KMS-11 (cell line): ENCODE measurements at regions not wholly inside any gene's neighbourhood (a gene's known extent, or its start where the extent isn't known, plus 50 kb on each side); places are given as distances from the start of the nearest gene placed in this dataset.

ENCODE experiments used
- H2AFZ ChIP-seq: fragments of 200-600 bp; sonication (generic); 2 replicates; pipeline ENCODE4 v1.6.1; 2016; ENCODE audit warnings: antibody characterized with exemption, mixed run types, low read depth
- H3K27ac ChIP-seq: fragments of 200-600 bp; sonication (generic); 2 replicates; pipeline ENCODE4 v1.6.1; 2016; ENCODE audit warnings: mild to moderate bottlenecking, mixed run types
- H3K27me3 ChIP-seq: fragments of 200-600 bp; sonication (generic); 2 replicates; pipeline ENCODE4 v1.6.1; 2017; ENCODE audit warnings: mild to moderate bottlenecking, low read depth, mixed run types, moderate library complexity; ENCODE audit not compliant: insufficient read depth
- H3K36me3 ChIP-seq: fragments of 200-600 bp; sonication (generic); 2 replicates; pipeline ENCODE4 v1.6.1; 2017; ENCODE audit warnings: mild to moderate bottlenecking, mixed run types; ENCODE audit not compliant: insufficient read depth
- H3K4me1 ChIP-seq: fragments of 200-600 bp; sonication (generic); 2 replicates; pipeline ENCODE4 v1.6.1; 2016; ENCODE audit warnings: mild to moderate bottlenecking, low read depth, mixed run types; ENCODE audit not compliant: poor library complexity, severe bottlenecking
- H3K4me2 ChIP-seq: fragments of 200-600 bp; sonication (generic); 2 replicates; pipeline ENCODE4 v1.7.0; 2016; ENCODE audit warnings: mild to moderate bottlenecking, mixed run types
- H3K4me3 ChIP-seq: fragments of 200-600 bp; sonication (generic); IDR thresholded peaks from 2 replicates; pipeline ENCODE4 v1.6.1; 2017; ENCODE audit warnings: low read depth, low read length, mixed read lengths; ENCODE audit not compliant: insufficient read depth
- H3K79me2 ChIP-seq: fragments of 200-600 bp; sonication (generic); 2 replicates; pipeline ENCODE4 v1.6.1; 2016; ENCODE audit warnings: low read depth, mixed run types; ENCODE audit not compliant: insufficient read depth
- H3K9ac ChIP-seq: fragments of 200-600 bp; sonication (generic); 2 replicates; pipeline ENCODE4 v1.6.1; 2016; ENCODE audit warnings: mild to moderate bottlenecking, mixed run types
- H4K20me1 ChIP-seq: fragments of 200-600 bp; sonication (generic); 2 replicates; pipeline ENCODE4 v1.6.1; 2016; ENCODE audit warnings: mild to moderate bottlenecking, mixed run types; ENCODE audit not compliant: insufficient read depth
- TF ChIP-seq, protein P1 (sequence below): fragments of 200-600 bp; sonication (generic); conservative IDR thresholded peaks from 2 replicates; pipeline ENCODE4 v1.6.1; 2017; ENCODE audit warnings: low read depth, mild to moderate bottlenecking, antibody characterized with exemption, low read length, moderate library complexity, mixed read lengths

DNA sequence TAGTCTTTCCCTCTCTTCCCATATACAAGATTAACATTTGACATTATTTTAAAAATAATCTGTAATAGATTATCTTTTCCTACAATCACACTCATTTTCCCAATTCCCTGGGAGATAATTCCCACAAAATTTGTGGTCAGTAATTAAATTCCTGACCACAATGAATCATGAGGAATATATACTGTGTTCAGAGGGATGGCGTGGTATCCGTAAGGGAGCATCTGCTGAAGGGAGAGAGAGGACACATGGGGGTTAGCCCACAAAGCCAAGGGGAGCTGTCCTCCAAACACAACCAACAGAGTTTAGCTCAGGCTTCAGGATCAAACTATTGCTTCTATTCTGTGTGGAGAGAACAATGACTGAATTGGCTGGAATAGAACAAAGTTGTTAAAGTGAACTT is 57.1 kb upstream of the PPP2R5A start:
- Histone ChIP-seq H2AFZ (no peak overlapping the region), H3K27ac (no peak overlapping the region), H3K4me3 (no peak overlapping the region), H3K79me2 (no peaks in the 10 kb centered on the region), H3K4me2 (no peak overlapping the region), H3K36me3 (no peaks in the 10 kb centered on the region), H3K4me1 (peaks cover 2% of the 10 kb centered on the region), H3K27me3 (no peaks in the 10 kb centered on the region), H4K20me1 (no peaks in the 10 kb centered on the region), H3K9ac (no peak overlapping the region)
- TF ChIP-seq, protein P1, sequence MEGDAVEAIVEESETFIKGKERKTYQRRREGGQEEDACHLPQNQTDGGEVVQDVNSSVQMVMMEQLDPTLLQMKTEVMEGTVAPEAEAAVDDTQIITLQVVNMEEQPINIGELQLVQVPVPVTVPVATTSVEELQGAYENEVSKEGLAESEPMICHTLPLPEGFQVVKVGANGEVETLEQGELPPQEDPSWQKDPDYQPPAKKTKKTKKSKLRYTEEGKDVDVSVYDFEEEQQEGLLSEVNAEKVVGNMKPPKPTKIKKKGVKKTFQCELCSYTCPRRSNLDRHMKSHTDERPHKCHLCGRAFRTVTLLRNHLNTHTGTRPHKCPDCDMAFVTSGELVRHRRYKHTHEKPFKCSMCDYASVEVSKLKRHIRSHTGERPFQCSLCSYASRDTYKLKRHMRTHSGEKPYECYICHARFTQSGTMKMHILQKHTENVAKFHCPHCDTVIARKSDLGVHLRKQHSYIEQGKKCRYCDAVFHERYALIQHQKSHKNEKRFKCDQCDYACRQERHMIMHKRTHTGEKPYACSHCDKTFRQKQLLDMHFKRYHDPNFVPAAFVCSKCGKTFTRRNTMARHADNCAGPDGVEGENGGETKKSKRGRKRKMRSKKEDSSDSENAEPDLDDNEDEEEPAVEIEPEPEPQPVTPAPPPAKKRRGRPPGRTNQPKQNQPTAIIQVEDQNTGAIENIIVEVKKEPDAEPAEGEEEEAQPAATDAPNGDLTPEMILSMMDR: no peak

DNA sequence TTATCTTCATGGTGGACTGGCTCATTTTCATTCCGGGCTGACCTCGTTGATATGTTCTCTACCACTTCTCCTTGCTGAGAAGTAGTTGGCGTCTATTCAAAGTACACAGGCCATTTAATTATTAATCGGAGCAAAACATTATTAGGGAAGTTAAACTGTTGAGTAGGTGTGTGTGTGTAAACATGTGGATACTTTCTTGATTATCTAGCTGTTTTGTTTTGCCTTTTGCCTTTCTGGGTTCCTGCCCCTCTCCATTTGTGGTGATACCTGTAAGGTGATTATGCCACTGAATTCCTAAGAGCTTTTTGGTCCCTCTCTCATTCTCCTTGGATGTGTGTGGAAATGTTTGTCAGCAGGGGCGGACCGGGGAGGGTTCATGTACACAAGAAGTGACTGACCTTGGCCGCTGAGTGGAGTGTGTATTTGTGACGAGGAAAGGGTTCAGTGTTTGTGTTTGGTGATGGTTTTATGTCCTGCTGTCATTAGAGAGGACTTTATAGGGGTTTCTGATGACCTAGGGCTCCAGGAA is 56.6 kb upstream of the PPP2R5A start:
- H3K79me2 ChIP-seq: no peaks in the 10 kb centered on the region
- H3K27ac ChIP-seq: no peak overlapping the region
- H3K36me3 ChIP-seq: no peaks in the 10 kb centered on the region
- H2AFZ ChIP-seq: no peak overlapping the region
- no peak overlapping the region for H3K4me3 ChIP-seq
- TF ChIP-seq, protein P1: no peak
- no peak overlapping the region for H3K9ac ChIP-seq
- no peaks in the 10 kb centered on the region for H3K27me3 ChIP-seq
- no peaks in the 10 kb centered on the region for H4K20me1 ChIP-seq
- peaks cover 8% of the 10 kb centered on the region for H3K4me1 ChIP-seq
- H3K4me2 ChIP-seq: no peak overlapping the region

DNA sequence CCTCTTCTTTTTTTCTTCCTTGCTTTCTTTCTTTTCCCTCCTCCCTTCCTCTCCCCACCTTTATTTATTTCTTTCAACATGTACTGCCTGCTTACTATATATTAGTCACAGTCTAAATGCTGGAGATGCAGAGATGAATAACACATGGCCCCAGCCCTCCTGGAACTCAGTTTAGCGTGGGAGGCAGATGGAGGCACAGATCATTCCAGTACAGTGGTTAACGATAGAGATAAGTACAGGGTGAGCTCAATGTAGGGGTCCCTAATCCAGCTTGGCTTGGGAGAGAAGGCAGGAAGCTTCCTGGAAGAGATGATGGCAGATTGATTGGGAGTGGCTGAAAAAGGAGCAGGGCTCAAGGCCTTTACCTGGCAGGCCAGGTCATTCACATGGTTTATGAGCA is 55.6 kb upstream of the PPP2R5A start:
- H3K36me3 ChIP-seq: no peaks in the 10 kb centered on the region
- H3K27me3 ChIP-seq: no peaks in the 10 kb centered on the region
- H3K9ac ChIP-seq: no peak overlapping the region
- H2AFZ ChIP-seq: no peak overlapping the region
- H3K79me2 ChIP-seq: no peaks in the 10 kb centered on the region
- H3K4me2 ChIP-seq: no peak overlapping the region
- H3K4me3 ChIP-seq: no peak overlapping the region
- TF ChIP-seq, protein P1: no peak
- H3K27ac ChIP-seq: no peak overlapping the region
- H4K20me1 ChIP-seq: no peaks in the 10 kb centered on the region
- H3K4me1 ChIP-seq: peaks cover 18% of the 10 kb centered on the region

DNA sequence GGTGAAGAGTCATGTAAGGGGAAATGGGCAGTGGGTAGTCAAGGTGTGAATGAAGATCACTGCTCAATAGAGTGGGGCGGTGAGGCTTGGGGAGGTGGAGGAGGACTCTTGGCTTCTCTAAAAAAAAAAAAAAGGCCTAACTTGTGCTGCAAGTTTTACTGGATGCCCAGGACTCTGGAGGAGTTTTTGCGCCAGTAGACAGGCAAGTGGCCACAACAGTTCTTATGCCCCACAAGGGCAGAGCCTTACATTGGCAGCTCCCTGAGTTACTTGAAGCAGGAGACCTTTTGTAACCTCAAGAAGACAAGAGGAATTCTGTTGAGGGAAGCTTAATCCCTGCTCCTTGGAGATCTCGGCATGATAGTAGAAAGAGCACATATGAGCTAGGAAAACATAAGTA is 54.9 kb upstream of the PPP2R5A start:
- Histone ChIP-seq H3K4me3 (no peak overlapping the region), H3K4me2 (no peak overlapping the region), H3K79me2 (no peaks in the 10 kb centered on the region), H3K4me1 (peaks cover 25% of the 10 kb centered on the region), H3K27me3 (no peaks in the 10 kb centered on the region), H3K36me3 (no peaks in the 10 kb centered on the region), H3K27ac (no peak overlapping the region), H2AFZ (no peak overlapping the region), H4K20me1 (no peaks in the 10 kb centered on the region), H3K9ac (no peak overlapping the region)
- TF ChIP-seq, protein P1: no peak
